GM23338 (cell line): ENCODE measurements at regions not wholly inside any gene's neighbourhood (a gene's known extent, or its start where the extent isn't known, plus 50 kb on each side); places are given as distances from the start of the nearest gene placed in this dataset.
"Not testable (repeated sequence)": the region's sequence is repeated elsewhere in the genome, so short reads cannot be mapped to it uniquely, and the experiment has no call there.

Source experiments
- CTCF ChIP-seq, 2 experiments: fragments of 200-600 bp in 1 of 2; sonication (generic) in 1 of 2; conservative IDR thresholded peaks; 2 replicates each; pipeline versions ENCODE4 v1.5.1 to v1.6.1; 2016 to 2017; ENCODE audit warnings: antibody characterized with exemption in 2 of 2, low read depth in 2 of 2, mild to moderate bottlenecking in 2 of 2, moderate library complexity in 1 of 2
- EZH2 ChIP-seq: fragments of 200-600 bp; sonication (generic); IDR thresholded peaks from one replicate; pipeline ENCODE4 v1.8.0; 2017; ENCODE audit warnings: antibody characterized with exemption, mild to moderate bottlenecking, low read depth; ENCODE audit not compliant: unreplicated experiment
- POLR2AphosphoS5 ChIP-seq: IDR thresholded peaks from 2 replicates; pipeline ENCODE4 v1.6.1; 2016; ENCODE audit warnings: antibody characterized with exemption, low read depth
- REST ChIP-seq: IDR thresholded peaks from one replicate; pipeline ENCODE4 v1.6.1; 2018; ENCODE audit warnings: antibody characterized with exemption; ENCODE audit not compliant: unreplicated experiment

GRCh38 chr2:87542599-87543174 is 205.2 kb upstream of the PLGLB2 start:
- TF ChIP-seq CTCF (conservative IDR thresholded peaks at IDR 0.05; ENCODE audit: low read depth in 2 of 2); POLR2AphosphoS5; EZH2; REST: not testable (repeated sequence)
